GM12878 (cell line): ENCODE measurements at regions not wholly inside any gene's neighbourhood (a gene's known extent, or its start where the extent isn't known, plus 50 kb on each side); places are given as distances from the start of the nearest gene placed in this dataset.

Experiments
- ATAC-seq: fragments of 200-7000 bp; cut with Tn5 transposase; 3 replicates; pipeline ENCODE4 v1.9.1; 2020; ENCODE audit warnings: mild to moderate bottlenecking, moderate library complexity
- BruUV-seq: library from RNA; stranded (reverse); fragments of 400-500 nt; replicated peaks from 2 replicates; lab custom pipeline; 2021; lab: Mats Ljungman, UMichigan
- CTCF ChIA-PET: fragments of 300-600 bp; sonication (Branson Sonifier 250); formaldehyde crosslinking; extraction: SDS; loops from one replicate; lab custom pipeline; 2021; ENCODE audit warnings: inconsistent platforms; lab: Yijun Ruan, JAX
- POLR2A ChIA-PET: fragments of 350-600 bp; formaldehyde crosslinking; extraction: SDS; loops from one replicate; lab custom pipeline; 2021; ENCODE audit warnings: inconsistent platforms; lab: Charles Lee
- RAD21 ChIA-PET: fragments of 300-600 bp; sonication (Branson Sonifier 250); formaldehyde crosslinking; loops from one replicate; lab custom pipeline; 2023; ENCODE audit warnings: antibody characterized with exemption; ENCODE audit not compliant: unreplicated experiment; lab: Charles Lee
- SMC1A ChIA-PET: fragments of 300-600 bp; sonication (Branson Sonifier 250); formaldehyde crosslinking; loops from one replicate; lab custom pipeline; 2023; ENCODE audit not compliant: unreplicated experiment, uncharacterized antibody; lab: Charles Lee
- DNase-seq: peaks from one replicate; pipeline ENCODE4 v3.0.0-alpha.2; 2011; ENCODE audit warnings: low read depth, low spot score
- FAIRE-seq: peaks from 3 replicates; lab custom pipeline; 2011; peaks lifted over from hg19 to GRCh38; lab: Jason Lieb, UNC
- H2AFZ ChIP-seq: 2 replicates; pipeline ENCODE4 v1.6.0; 2011; ENCODE audit warnings: low read depth, low read length, control low read depth; ENCODE audit not compliant: control insufficient read depth
- H3K27ac ChIP-seq: 2 replicates; pipeline ENCODE4 v1.5.1; 2011; ENCODE audit warnings: control low read depth; ENCODE audit not compliant: control insufficient read depth, insufficient read depth
- H3K27me3 ChIP-seq, 2 experiments: replicated peaks in 1 of 2; 2 replicates each; pipeline versions ENCODE4 v1.6.0 to v1.6.1; 2011; ENCODE audit warnings: low read length in 1 of 2; ENCODE audit not compliant: control insufficient read depth in 2 of 2, insufficient read depth in 2 of 2
- H3K36me3 ChIP-seq, 2 experiments: 2 replicates each; pipeline ENCODE4 v1.5.1; 2011; ENCODE audit warnings: low read length in 1 of 2; ENCODE audit not compliant: control insufficient read depth in 2 of 2, insufficient read depth in 2 of 2
- H3K4me1 ChIP-seq: 2 replicates; pipeline ENCODE4 v1.6.1; 2011; ENCODE audit warnings: mild to moderate bottlenecking, low read length, moderate library complexity, mixed read lengths; ENCODE audit not compliant: control insufficient read depth, insufficient read depth
- H3K4me2 ChIP-seq: 2 replicates; pipeline ENCODE4 v1.6.0; 2011; ENCODE audit warnings: control low read depth; ENCODE audit not compliant: control insufficient read depth, insufficient read depth
- H3K4me3 ChIP-seq: fragments of 200-600 bp; sonication (generic); 2 replicates; pipeline ENCODE4 v1.5.1; 2016
- H3K79me2 ChIP-seq: 2 replicates; pipeline ENCODE4 v1.6.0; 2011; ENCODE audit warnings: low read length; ENCODE audit not compliant: control insufficient read depth, insufficient read depth
- H3K9ac ChIP-seq: 2 replicates; pipeline ENCODE4 v1.8.0; 2011; ENCODE audit warnings: low read length, control low read depth, mixed read lengths; ENCODE audit not compliant: control insufficient read depth, insufficient read depth
- H3K9me3 ChIP-seq: replicated peaks from 3 replicates; pipeline ENCODE4 v1.5.1; 2011; ENCODE audit warnings: mild to moderate bottlenecking, low read length; ENCODE audit not compliant: control insufficient read depth, insufficient read depth
- H4K20me1 ChIP-seq: 2 replicates; pipeline ENCODE4 v1.6.0; 2011; ENCODE audit not compliant: control insufficient read depth, insufficient read depth
- BHLHE40 ChIP-seq, 2 experiments: fragments of 450-650 bp in 1 of 2; IDR thresholded peaks; 2 replicates each; pipeline ENCODE4 v1.6.1; 2011 to 2017; ENCODE audit warnings: low read depth in 2 of 2, borderline replicate concordance in 1 of 2, improper control_type of control experiment in 1 of 2, low read length in 1 of 2, mild to moderate bottlenecking in 1 of 2
- BRCA1 ChIP-seq: IDR thresholded peaks from 2 replicates; pipeline ENCODE4 v1.6.1; 2011; ENCODE audit warnings: low read depth, low read length, improper control_type of control experiment
- LARP7 ChIP-seq: fragments of 450-650 bp; IDR thresholded peaks from 2 replicates; pipeline ENCODE4 v1.6.1; 2017; ENCODE audit warnings: mild to moderate bottlenecking
- NFYA ChIP-seq: IDR thresholded peaks from 2 replicates; pipeline ENCODE4 v1.6.1; 2011; ENCODE audit warnings: low read depth, mild to moderate bottlenecking, low read length, improper control_type of control experiment, borderline replicate concordance
- NR2F1 ChIP-seq: fragments of 450-650 bp; conservative IDR thresholded peaks from 2 replicates; pipeline ENCODE4 v1.6.1; 2017; ENCODE audit warnings: mild to moderate bottlenecking
- ZBTB33 ChIP-seq: fragments of 450-650 bp; IDR thresholded peaks from 2 replicates; pipeline ENCODE4 v1.6.1; 2017; ENCODE audit warnings: mild to moderate bottlenecking
- WGBS: methylation state at CpG from one replicate; pipeline ENCODE4 v1.1.6; 2016; ENCODE audit warnings: low lambda C conversion rate; ENCODE audit not compliant: insufficient replicate concordance, insufficient coverage; ENCODE audit errors: missing lambda C conversion rate; 5-methylcytosine and 5-hydroxymethylcytosine counted together
- in situ Hi-C: fragments of 300-500 bp; cut with MboI; formaldehyde crosslinking; loops from 9 replicates; pipeline ENCODE4 v1.14.3; 2018; ENCODE audit warnings: mixed read lengths
- intact Hi-C: fragments of 100-400 bp; cut with micrococcal nuclease; formaldehyde crosslinking; loops from one replicate; pipeline ENCODE4 v1.14.2; 2022; ENCODE audit not compliant: unreplicated experiment

GRCh38 chrX:20633451-20633850, 366.7 kb upstream of the RPS6KA3 start:
- no peak for ATAC-seq
- Histone ChIP-seq H3K9me3 (no peaks in the 10 kb centered on the region), H2AFZ (no peak overlapping the region), H3K27me3 (no peaks in the 10 kb centered on the region), H3K4me2 (no peak overlapping the region), H3K27ac (no peak overlapping the region), H3K79me2 (no peaks in the 10 kb centered on the region), H3K9ac (no peak overlapping the region), H3K4me3 (no peak overlapping the region), H4K20me1 (no peaks in the 10 kb centered on the region), H3K4me1 (no peaks in the 10 kb centered on the region), H3K36me3 (no peaks in the 10 kb centered on the region)
- RAD21 ChIA-PET: no interaction called here
- no peak for DNase-seq
- POLR2A ChIA-PET: no interaction called here
- no peak for FAIRE-seq
- CTCF ChIA-PET: no interaction called here
- in situ Hi-C loops: no loop called here
- 66% methylated on average over 3 of the region's 3 CpGs for WGBS
- no TSS peak for BruUV-seq
- SMC1A ChIA-PET: no interaction called here
- intact Hi-C loops: no loop called here
- TF ChIP-seq LARP7 (no peak), BRCA1 (no peak), NFYA (no peak), BHLHE40 (IDR thresholded peaks at IDR 0.05; ENCODE audit: borderline replicate concordance in 1 of 2, low read depth in 2 of 2, low read length in 1 of 2) (no peak), ZBTB33 (no peak)

GRCh38 chrX:20623448-20623847, 356.7 kb upstream of the RPS6KA3 start:
- Histone ChIP-seq H2AFZ (no peak overlapping the region), H3K36me3 (no peaks in the 10 kb centered on the region), H3K27ac (no peak overlapping the region), H3K27me3 (no peaks in the 10 kb centered on the region), H3K4me3 (no peak overlapping the region), H3K9me3 (no peaks in the 10 kb centered on the region), H3K9ac (no peak overlapping the region), H3K4me1 (no peaks in the 10 kb centered on the region), H3K79me2 (no peaks in the 10 kb centered on the region), H4K20me1 (no peaks in the 10 kb centered on the region), H3K4me2 (no peak overlapping the region)
- 0% methylated on average over 2 of the region's 2 CpGs for WGBS
- no peak for TF ChIP-seq NR2F1
- ChIA-PET SMC1A (no interaction called here), POLR2A (interaction anchor here (0.6 kb wide), 1 partner anchor 844 kb away, joined by 3 read pairs; no protein-coding TSS in a partner anchor), CTCF (interaction anchor here (0.6 kb wide), 1 partner anchor 12 kb away, joined by 3 read pairs; no protein-coding TSS in a partner anchor), RAD21 (no interaction called here)
- ATAC-seq: no peak
- intact Hi-C loops (no loop called here), in situ Hi-C loops (no loop called here)
- BruUV-seq: no TSS peak
- DNase-seq: no peak
- FAIRE-seq: no peak
